ENCODE measurements at regions not wholly inside any gene's neighbourhood (a gene's known extent, or its start where the extent isn't known, plus 50 kb on each side); places are given as distances from the start of the nearest gene placed in this dataset.

GRCh38 chr5:121755266-121755665 lies 96.4 kb upstream of the FTMT start:
- DNase-seq, result no peak

DNA sequence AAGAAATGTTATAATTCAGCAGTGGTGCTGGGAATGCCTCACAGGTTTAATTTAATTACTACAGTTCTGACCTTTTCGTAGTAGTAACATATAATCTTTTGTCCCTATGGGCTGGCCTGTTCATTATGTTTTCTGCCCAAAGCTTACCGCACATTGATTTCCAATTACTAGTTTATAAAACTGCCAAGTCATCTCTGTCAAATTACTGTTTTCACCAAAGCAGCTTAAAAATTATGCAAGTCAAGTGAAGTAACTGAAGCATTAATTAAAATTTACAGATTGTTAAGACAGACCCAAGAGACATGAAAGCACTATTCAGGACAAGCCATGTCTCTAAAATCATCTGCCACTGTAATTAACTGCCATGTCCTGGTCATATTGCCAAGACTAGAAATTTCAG lies 93.9 kb upstream of the FTMT start:
- DNase-seq, result no peak

DNA sequence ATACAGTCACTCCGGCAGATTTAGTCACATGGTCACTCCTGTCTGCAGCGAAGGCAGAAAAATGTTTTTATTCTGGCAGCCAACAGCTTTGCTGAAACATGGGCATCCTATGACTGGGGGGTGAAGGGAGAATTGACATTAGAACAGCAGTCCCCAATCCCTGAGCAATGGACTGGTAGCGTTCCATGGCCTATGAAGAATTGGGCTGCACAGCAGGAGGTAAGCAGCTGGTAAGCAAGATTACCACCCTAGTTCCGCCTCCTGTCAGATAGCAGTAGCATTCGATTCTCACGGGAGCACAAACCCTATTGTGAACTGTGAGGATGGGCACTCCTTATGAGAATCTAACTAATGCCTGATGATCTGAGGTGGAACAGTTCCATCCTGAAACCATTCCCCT lies 93.1 kb upstream of the FTMT start:
- no peak for DNase-seq

DNA sequence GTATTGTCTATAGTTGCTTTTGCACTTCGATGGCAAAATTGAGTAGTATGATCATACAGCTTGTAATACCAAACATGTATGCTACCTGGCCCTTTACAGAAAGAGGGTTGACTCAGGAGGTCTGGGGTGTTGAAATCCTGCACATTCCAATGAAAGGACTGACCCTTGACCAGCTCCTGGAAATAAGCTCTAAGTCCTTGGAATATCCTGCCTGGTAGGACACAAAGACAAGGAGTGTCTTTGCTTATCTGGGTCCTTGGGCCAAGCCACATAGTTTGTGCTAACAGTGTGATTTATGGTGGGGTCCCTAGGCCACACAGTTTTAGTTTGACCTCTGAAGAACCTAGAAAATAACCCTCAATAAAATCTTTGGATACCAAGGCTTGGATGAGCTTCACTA lies 89.3 kb upstream of the FTMT start:
- DNase-seq, result no peak

GRCh38 chr5:121763665-121764064 lies 88.0 kb upstream of the FTMT start:
- no peak for DNase-seq

- no peak for DNase-seq
Measured at GRCh38 chr5:121780406-121780805, 71.3 kb upstream of the FTMT start.

- DNase-seq, result no peak
Measured at GRCh38 chr5:121783700-121784099, 68.0 kb upstream of the FTMT start.

- no peak for DNase-seq
Measured at GRCh38 chr5:121793791-121794190, 57.9 kb upstream of the FTMT start.

GRCh38 chr5:121795511-121795910 lies 56.2 kb upstream of the FTMT start:
- no peak for DNase-seq

DNA sequence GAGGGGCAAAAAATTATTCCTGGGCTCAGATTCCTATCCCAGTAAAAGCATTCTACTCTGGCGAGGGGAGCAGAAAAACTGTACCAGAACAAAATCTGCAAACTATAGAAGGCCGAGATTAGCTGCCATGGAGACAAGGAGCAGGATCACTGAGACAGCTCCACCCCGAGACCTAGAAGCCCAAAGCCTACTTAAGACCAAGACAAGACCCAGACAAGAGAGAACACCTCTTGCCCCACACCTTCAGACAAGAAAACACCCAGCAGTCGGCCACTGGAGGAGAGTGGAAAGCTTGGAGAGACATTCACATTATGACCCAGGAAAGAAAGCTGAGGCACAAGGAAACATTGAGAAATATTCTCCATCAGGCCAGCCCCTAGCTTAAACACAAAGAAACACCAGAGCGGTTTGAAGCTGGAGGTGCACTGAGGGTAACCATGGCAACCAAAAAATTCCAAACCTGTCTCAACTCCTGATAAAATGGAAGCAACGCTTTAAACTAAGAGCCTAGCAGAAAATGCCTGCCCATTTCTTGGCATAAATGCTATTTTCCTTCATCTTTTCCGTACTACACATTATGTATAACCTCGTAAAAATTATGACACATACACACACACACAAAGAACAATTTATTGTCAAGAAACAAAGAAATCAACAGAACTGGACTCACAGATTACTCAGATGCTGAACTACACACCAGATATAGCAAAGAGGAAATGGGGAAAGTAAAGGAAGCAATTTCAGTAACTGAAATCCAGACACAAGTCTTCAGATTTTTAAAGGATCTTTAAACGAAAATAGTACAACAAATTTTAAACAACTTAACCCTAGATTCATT lies 53.8 kb upstream of the FTMT start:
- no peak for DNase-seq

All from NCI-H774 (cell line).